Endodermal cell (in vitro differentiated cells): ENCODE measurements at regions not wholly inside any gene's neighbourhood (a gene's known extent, or its start where the extent isn't known, plus 50 kb on each side); places are given as distances from the start of the nearest gene placed in this dataset.
A peak's percentile ranks its signal among the peaks of the same experiment; 100 is the strongest.
"Not testable (repeated sequence)": the region's sequence is repeated elsewhere in the genome, so short reads cannot be mapped to it uniquely, and the experiment has no call there.

Source experiments
- DNase-seq: peaks from one replicate; pipeline ENCODE4 v3.0.0-alpha.2; 2017
- H3K27ac ChIP-seq: 2 replicates; pipeline ENCODE4 v1.5.1; 2013; ENCODE audit warnings: mild to moderate bottlenecking, low read depth, low read length, moderate library complexity
- H3K27me3 ChIP-seq: 2 replicates; pipeline ENCODE4 v1.6.1; 2013; ENCODE audit warnings: mild to moderate bottlenecking, low read length, moderate library complexity; ENCODE audit not compliant: insufficient read depth, control insufficient read depth, poor library complexity, severe bottlenecking
- H3K36me3 ChIP-seq: 2 replicates; pipeline ENCODE4 v1.7.0; 2013; ENCODE audit warnings: mild to moderate bottlenecking, low read length, moderate library complexity; ENCODE audit not compliant: control insufficient read depth, insufficient read depth
- H3K4me1 ChIP-seq: one replicate; pipeline ENCODE4 v1.7.0; 2013; ENCODE audit warnings: low read length; ENCODE audit not compliant: control insufficient read depth, insufficient read depth
- H3K4me3 ChIP-seq: 2 replicates; pipeline ENCODE4 v1.5.1; 2013; ENCODE audit warnings: mild to moderate bottlenecking, low read length, moderate library complexity
- H3K9ac ChIP-seq: 2 replicates; pipeline ENCODE4 v1.6.1; 2013; ENCODE audit warnings: mild to moderate bottlenecking, low read length, moderate library complexity; ENCODE audit not compliant: poor library complexity, severe bottlenecking; ENCODE audit errors: extremely low read depth
- H3K9me3 ChIP-seq: 2 replicates; pipeline ENCODE4 v1.6.1; 2013; ENCODE audit warnings: mild to moderate bottlenecking, low read length, moderate library complexity; ENCODE audit not compliant: control insufficient read depth
- H3K27ac Mint-ChIP-seq: 2 replicates; pipeline ENCODE4 v1.8.0; 2020; ENCODE audit warnings: mixed read lengths
- H3K27me3 Mint-ChIP-seq: 2 replicates; pipeline ENCODE4 v1.8.0; 2021; ENCODE audit warnings: mild to moderate bottlenecking, mixed read lengths; ENCODE audit not compliant: insufficient read depth
- H3K36me3 Mint-ChIP-seq: 2 replicates; pipeline ENCODE4 v1.8.0; 2020; ENCODE audit warnings: low read depth, mixed read lengths
- H3K4me1 Mint-ChIP-seq: 2 replicates; pipeline ENCODE4 v1.8.0; 2020; ENCODE audit warnings: mixed read lengths
- H3K4me3 Mint-ChIP-seq: 2 replicates; pipeline ENCODE4 v1.8.0; 2020; ENCODE audit warnings: mild to moderate bottlenecking, moderate library complexity, mixed read lengths
- H3K9me3 Mint-ChIP-seq: 2 replicates; pipeline ENCODE4 v1.8.0; 2020; ENCODE audit warnings: mild to moderate bottlenecking, mixed read lengths
- WGBS, 2 experiments: methylation state at CpG; one replicate each; pipeline versions ENCODE4 v1.1.5 to v1.1.7; 2013; ENCODE audit warnings: missing lambda C conversion rate in 2 of 2, mixed read lengths in 1 of 2; ENCODE audit not compliant: insufficient coverage in 1 of 2, insufficient read length in 1 of 2; 5-methylcytosine and 5-hydroxymethylcytosine counted together
- TF ChIP-seq, protein P1 (sequence below): fragments of 200-600 bp; sonication (generic); conservative IDR thresholded peaks from 2 replicates; pipeline ENCODE4 v1.5.0; 2021; ENCODE audit warnings: antibody characterized with exemption, mild to moderate bottlenecking

DNA sequence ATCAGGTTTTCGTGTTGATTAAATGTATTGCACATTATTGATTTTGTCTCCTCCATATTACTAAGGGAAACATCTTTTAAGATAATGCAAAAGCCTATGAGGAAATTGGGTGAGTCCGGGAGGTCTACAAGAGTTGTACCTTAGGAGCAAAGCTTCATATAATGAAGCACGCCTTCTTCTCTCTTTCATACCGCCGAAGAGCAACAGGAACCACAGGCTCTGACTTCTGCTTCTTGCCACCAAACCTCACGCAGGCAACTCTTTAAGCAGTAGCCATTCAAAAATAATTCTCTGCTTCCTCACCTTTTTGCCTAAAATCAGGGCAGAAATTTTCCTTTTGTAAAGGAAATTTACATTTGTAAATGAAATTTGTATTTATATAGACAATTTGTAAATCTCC, 139.6 kb downstream of the SPRY1 start:
- 83 to 89% methylated on average over 2 to 6 of the region's 6 CpGs for WGBS, 2 experiments
- H3K9me3 ChIP-seq = no peaks in the 10 kb centered on the region
- no peaks in the 10 kb centered on the region for H3K4me1 ChIP-seq
- TF ChIP-seq, protein P1, sequence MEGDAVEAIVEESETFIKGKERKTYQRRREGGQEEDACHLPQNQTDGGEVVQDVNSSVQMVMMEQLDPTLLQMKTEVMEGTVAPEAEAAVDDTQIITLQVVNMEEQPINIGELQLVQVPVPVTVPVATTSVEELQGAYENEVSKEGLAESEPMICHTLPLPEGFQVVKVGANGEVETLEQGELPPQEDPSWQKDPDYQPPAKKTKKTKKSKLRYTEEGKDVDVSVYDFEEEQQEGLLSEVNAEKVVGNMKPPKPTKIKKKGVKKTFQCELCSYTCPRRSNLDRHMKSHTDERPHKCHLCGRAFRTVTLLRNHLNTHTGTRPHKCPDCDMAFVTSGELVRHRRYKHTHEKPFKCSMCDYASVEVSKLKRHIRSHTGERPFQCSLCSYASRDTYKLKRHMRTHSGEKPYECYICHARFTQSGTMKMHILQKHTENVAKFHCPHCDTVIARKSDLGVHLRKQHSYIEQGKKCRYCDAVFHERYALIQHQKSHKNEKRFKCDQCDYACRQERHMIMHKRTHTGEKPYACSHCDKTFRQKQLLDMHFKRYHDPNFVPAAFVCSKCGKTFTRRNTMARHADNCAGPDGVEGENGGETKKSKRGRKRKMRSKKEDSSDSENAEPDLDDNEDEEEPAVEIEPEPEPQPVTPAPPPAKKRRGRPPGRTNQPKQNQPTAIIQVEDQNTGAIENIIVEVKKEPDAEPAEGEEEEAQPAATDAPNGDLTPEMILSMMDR = no peak
- H3K36me3 ChIP-seq = no peaks in the 10 kb centered on the region
- H3K27me3 Mint-ChIP-seq = no peaks in the 10 kb centered on the region
- peaks cover 6% of the 10 kb centered on the region for H3K4me1 Mint-ChIP-seq
- H3K36me3 Mint-ChIP-seq = peaks cover 2% of the 10 kb centered on the region
- H3K4me3 Mint-ChIP-seq = no peak overlapping the region
- DNase-seq = no peak
- H3K9ac ChIP-seq = no peak overlapping the region
- H3K27ac Mint-ChIP-seq = no peak overlapping the region
- H3K27ac ChIP-seq = no peak overlapping the region
- H3K9me3 Mint-ChIP-seq = peaks cover 22% of the 10 kb centered on the region
- H3K27me3 ChIP-seq = no peaks in the 10 kb centered on the region
- no peak overlapping the region for H3K4me3 ChIP-seq

DNA sequence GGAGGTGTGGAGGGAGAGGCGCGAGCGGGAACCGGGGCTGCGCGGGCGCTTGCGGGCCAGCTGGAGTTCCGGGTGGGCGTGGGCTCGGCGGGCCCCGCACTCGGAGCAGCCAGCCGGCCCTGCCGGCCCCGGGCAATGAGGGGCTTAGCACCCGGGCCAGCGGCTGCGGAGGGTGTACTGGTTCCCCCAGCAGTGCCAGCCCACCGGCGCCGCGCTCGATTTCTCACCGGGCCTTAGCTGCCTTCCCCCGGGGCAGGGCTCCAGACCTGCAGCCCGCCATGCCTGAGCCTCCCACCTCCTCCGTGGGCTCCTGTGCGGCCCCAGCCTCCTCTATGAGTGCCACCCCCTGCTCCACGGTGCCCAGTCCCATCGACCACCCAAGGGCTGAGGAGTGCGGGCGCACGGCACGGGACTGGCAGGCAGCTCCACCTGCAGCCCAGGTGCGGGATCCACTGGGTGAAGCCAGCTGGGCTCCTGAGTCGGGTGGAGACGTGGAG, 141.4 kb downstream of the SPRY1 start:
- peaks cover 22% of the 10 kb centered on the region for H3K9me3 Mint-ChIP-seq
- not testable (repeated sequence) for H3K9ac ChIP-seq, H3K27me3 ChIP-seq, H3K27ac ChIP-seq, H3K27me3 Mint-ChIP-seq, H3K36me3 ChIP-seq, DNase-seq, H3K4me1 ChIP-seq, H3K4me3 ChIP-seq, H3K4me1 Mint-ChIP-seq, H3K9me3 ChIP-seq, H3K27ac Mint-ChIP-seq, H3K4me3 Mint-ChIP-seq, H3K36me3 Mint-ChIP-seq
- WGBS, 2 experiments = 92 to 95% methylated on average over 4 to 36 of the region's 39 CpGs

DNA sequence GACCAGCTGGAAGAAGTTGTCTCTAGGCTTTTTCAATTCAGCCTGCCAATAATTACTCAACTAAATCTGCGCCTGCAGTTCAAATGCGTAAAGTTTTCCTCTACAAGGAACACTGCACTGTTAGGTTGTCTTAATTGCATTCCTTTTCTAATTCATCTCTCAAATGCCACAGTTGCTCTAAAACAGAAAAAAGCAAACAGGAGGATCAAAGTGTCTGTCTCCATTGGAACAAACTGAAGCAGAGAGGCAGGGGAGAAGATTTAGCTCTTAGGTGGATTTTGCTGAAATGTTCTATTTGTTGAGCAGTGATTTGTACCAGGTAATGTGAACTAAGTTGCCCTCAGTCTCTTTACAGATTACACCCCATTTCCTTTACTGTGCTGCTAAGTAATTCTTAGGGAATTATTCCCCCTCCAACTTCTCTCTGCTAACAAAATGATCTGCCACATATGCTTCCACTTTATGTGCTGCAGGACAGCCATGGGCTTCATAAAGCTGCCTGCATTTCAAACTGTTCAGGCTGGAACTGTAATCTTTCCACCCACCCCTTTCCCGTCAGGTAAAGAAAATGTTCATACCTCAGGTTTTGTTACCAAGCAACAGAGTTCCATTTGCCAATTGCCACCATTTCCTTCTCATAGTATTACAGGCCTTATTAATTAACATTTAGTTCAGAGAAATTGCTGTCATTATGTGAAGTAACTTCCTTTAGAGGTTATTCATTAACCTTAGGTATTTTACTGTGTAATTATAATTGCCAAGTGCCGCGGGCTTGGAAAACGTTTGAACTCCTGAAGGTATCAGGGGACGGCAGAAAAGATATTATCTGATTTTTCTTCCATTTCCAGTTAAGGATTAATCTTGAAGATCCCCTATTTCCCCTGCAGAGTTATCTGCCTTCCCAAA, 149.3 kb downstream of the SPRY1 start:
- H3K27me3 Mint-ChIP-seq = peaks cover 11% of the 10 kb centered on the region
- H3K27ac Mint-ChIP-seq = peak overlapping the region; percentile 41
- no peak overlapping the region for H3K27ac ChIP-seq
- no peak for DNase-seq
- H3K27me3 ChIP-seq = peaks cover 7% of the 10 kb centered on the region
- 87 to 88% methylated on average over 6 to 7 of the region's 7 CpGs for WGBS, 2 experiments
- H3K4me1 Mint-ChIP-seq = peaks cover 28% of the 10 kb centered on the region
- no peaks in the 10 kb centered on the region for H3K36me3 Mint-ChIP-seq
- H3K9ac ChIP-seq = no peak overlapping the region
- peaks cover 4% of the 10 kb centered on the region for H3K9me3 Mint-ChIP-seq
- no peaks in the 10 kb centered on the region for H3K4me1 ChIP-seq
- H3K4me3 Mint-ChIP-seq = no peak overlapping the region
- no peaks in the 10 kb centered on the region for H3K9me3 ChIP-seq
- TF ChIP-seq, protein P1 = no peak
- no peaks in the 10 kb centered on the region for H3K36me3 ChIP-seq
- H3K4me3 ChIP-seq = no peak overlapping the region
